Gastrocnemius medialis (tissue), 4 donors: ENCODE measurements at regions not wholly inside any gene's neighbourhood (a gene's known extent, or its start where the extent isn't known, plus 50 kb on each side); places are given as distances from the start of the nearest gene placed in this dataset.

Experiments used
- POLR2A ChIP-seq, 2 donors: fragments of 450-650 bp; IDR thresholded peaks; one replicate each; pipeline ENCODE4 v1.6.1; 2017; ENCODE audit warnings: antibody characterized with exemption in 2 of 2, mild to moderate bottlenecking in 2 of 2, moderate library complexity in 2 of 2
- TF ChIP-seq, protein P1 (sequence below), 5 experiments: fragments of 450-650 bp in 3 of 5; fragments of 200-600 bp in 2 of 5; sonication (generic) in 2 of 5; IDR thresholded peaks in 4 of 5; conservative IDR thresholded peaks in 1 of 5; 1 replicate in 4 of 5; 2 replicates in 1 of 5; pipeline ENCODE4 v1.5.1; 2016 to 2019; ENCODE audit warnings: antibody characterized with exemption in 5 of 5, mild to moderate bottlenecking in 3 of 5, moderate library complexity in 3 of 5

DNA sequence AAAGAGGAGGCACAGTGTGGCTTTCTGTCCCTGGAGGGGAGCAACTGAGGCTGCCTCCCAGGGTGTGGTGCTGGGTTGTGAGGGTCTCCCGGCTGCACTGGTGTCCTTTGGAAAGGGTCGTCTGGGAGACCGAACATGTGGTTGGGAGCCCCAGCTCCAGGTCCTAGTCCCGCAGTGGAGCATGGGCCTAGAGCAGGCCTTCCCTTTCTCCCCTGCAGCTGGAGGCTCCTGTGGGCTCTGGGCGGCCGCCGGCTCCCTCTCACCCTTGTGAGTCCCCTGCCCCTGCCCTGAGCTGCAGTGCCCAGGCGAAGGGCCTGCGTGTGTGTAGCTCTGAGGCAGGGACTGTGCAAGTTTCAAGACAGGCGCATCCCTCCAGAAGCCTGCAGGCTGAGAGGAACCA, 1492.7 kb downstream of the BRD1 start:
- TF ChIP-seq, protein P1, sequence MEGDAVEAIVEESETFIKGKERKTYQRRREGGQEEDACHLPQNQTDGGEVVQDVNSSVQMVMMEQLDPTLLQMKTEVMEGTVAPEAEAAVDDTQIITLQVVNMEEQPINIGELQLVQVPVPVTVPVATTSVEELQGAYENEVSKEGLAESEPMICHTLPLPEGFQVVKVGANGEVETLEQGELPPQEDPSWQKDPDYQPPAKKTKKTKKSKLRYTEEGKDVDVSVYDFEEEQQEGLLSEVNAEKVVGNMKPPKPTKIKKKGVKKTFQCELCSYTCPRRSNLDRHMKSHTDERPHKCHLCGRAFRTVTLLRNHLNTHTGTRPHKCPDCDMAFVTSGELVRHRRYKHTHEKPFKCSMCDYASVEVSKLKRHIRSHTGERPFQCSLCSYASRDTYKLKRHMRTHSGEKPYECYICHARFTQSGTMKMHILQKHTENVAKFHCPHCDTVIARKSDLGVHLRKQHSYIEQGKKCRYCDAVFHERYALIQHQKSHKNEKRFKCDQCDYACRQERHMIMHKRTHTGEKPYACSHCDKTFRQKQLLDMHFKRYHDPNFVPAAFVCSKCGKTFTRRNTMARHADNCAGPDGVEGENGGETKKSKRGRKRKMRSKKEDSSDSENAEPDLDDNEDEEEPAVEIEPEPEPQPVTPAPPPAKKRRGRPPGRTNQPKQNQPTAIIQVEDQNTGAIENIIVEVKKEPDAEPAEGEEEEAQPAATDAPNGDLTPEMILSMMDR (IDR thresholded peaks at IDR 0.05 in 4 of 5, conservative IDR thresholded peaks at IDR 0.05 in 1 of 5): no peak
- TF ChIP-seq POLR2A (IDR thresholded peaks at IDR 0.05): no peak
